ENCODE measurements at regions not wholly inside any gene's neighbourhood (a gene's known extent, or its start where the extent isn't known, plus 50 kb on each side); places are given as distances from the start of the nearest gene placed in this dataset.
"Not testable (repeated sequence)": the region's sequence is repeated elsewhere in the genome, so short reads cannot be mapped to it uniquely, and the experiment has no call there.

- H3K36me3 Mint-ChIP-seq (ENCODE audit: insufficient read depth, unreplicated experiment); POLR2A ChIA-PET; H3K9me3 Mint-ChIP-seq (ENCODE audit: unreplicated experiment); BruUV-seq (replicated peaks); H3K4me3 Mint-ChIP-seq (ENCODE audit: unreplicated experiment); H3K27ac Mint-ChIP-seq (ENCODE audit: low read depth, unreplicated experiment); DNase-seq (ENCODE audit: unreplicated experiment); H3K27me3 Mint-ChIP-seq (ENCODE audit: insufficient read depth, unreplicated experiment); H3K4me1 Mint-ChIP-seq (ENCODE audit: insufficient read depth, unreplicated experiment): not testable (repeated sequence)
- TF ChIP-seq, protein P1, sequence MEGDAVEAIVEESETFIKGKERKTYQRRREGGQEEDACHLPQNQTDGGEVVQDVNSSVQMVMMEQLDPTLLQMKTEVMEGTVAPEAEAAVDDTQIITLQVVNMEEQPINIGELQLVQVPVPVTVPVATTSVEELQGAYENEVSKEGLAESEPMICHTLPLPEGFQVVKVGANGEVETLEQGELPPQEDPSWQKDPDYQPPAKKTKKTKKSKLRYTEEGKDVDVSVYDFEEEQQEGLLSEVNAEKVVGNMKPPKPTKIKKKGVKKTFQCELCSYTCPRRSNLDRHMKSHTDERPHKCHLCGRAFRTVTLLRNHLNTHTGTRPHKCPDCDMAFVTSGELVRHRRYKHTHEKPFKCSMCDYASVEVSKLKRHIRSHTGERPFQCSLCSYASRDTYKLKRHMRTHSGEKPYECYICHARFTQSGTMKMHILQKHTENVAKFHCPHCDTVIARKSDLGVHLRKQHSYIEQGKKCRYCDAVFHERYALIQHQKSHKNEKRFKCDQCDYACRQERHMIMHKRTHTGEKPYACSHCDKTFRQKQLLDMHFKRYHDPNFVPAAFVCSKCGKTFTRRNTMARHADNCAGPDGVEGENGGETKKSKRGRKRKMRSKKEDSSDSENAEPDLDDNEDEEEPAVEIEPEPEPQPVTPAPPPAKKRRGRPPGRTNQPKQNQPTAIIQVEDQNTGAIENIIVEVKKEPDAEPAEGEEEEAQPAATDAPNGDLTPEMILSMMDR (IDR thresholded peaks at IDR 0.05; ENCODE audit: unreplicated experiment), result peak; percentile 8
- intact Hi-C loops (cut with micrococcal nuclease), result loop anchor here (5.0 to 10.0 kb wide), 2 partner anchors 303 to 554 kb away; no protein-coding TSS in a partner anchor
- CTCF ChIA-PET, result interaction anchor here (0.6 to 1.3 kb wide), 5 partner anchors 552 to 1154 kb away, joined by 3 to 5 read pairs (median 4); no protein-coding TSS in a partner anchor
Observed at GRCh38 chr1:243021365-243021764, 233.7 kb downstream of the CEP170 start.

DNA sequence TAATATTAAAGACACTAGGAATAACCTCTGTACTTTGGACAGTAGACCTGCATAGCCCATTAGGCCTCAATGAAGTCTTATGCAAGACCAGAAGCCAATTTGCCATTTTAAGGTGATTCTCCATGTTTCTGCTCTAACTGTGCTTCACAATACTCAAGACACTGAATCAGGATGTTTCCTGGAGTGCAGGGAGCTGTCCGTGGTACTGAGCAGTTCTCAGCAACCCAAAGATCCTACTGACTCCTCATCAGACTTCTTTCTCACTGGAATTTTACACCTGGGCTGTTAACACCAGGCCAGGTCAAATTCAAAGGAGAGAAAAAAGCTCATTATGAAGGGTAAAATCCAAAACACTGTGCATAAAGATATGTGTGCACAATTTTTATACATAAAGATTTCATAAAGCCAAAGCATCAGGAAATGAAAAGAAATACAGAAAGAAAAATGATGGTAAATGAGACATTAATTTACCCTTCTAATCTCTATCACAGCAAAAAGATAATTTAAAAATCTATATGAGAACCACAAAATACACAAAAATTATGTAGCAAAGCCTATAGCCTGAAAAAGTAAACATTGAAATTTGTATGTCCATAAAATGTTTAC lies 235.9 kb downstream of the CEP170 start:
- H3K4me3 Mint-ChIP-seq (ENCODE audit: unreplicated experiment); H3K9me3 Mint-ChIP-seq (ENCODE audit: unreplicated experiment); H3K27me3 Mint-ChIP-seq (ENCODE audit: insufficient read depth, unreplicated experiment); CTCF ChIA-PET; H3K27ac Mint-ChIP-seq (ENCODE audit: low read depth, unreplicated experiment); DNase-seq (ENCODE audit: unreplicated experiment); H3K36me3 Mint-ChIP-seq (ENCODE audit: insufficient read depth, unreplicated experiment); intact Hi-C loops (cut with micrococcal nuclease); H3K4me1 Mint-ChIP-seq (ENCODE audit: insufficient read depth, unreplicated experiment); POLR2A ChIA-PET; BruUV-seq (replicated peaks): not testable (repeated sequence)

GRCh38 chr1:243010719-243011118 lies 244.4 kb downstream of the CEP170 start:
- POLR2A ChIA-PET; H3K4me1 Mint-ChIP-seq (ENCODE audit: insufficient read depth, unreplicated experiment); H3K36me3 Mint-ChIP-seq (ENCODE audit: insufficient read depth, unreplicated experiment); intact Hi-C loops (cut with micrococcal nuclease); H3K4me3 Mint-ChIP-seq (ENCODE audit: unreplicated experiment); H3K9me3 Mint-ChIP-seq (ENCODE audit: unreplicated experiment); H3K27ac Mint-ChIP-seq (ENCODE audit: low read depth, unreplicated experiment); DNase-seq (ENCODE audit: unreplicated experiment); BruUV-seq (replicated peaks): not testable (repeated sequence)
- TF ChIP-seq, protein P1 (IDR thresholded peaks at IDR 0.05; ENCODE audit: unreplicated experiment), result peak; percentile 50
- H3K27me3 Mint-ChIP-seq (ENCODE audit: insufficient read depth, unreplicated experiment), result peaks cover 13% of the 10 kb centered on the region
- CTCF ChIA-PET, result interaction anchor here (0.9 to 2.6 kb wide), 4 partner anchors 542 to 555 kb away, joined by 3 to 12 read pairs (median 6); no protein-coding TSS in a partner anchor

- intact Hi-C loops (cut with micrococcal nuclease), result loop anchor here (10.0 kb wide), 1 partner anchor 176 kb away; no protein-coding TSS in a partner anchor
- H3K9me3 Mint-ChIP-seq (ENCODE audit: unreplicated experiment); CTCF ChIA-PET; H3K27ac Mint-ChIP-seq (ENCODE audit: low read depth, unreplicated experiment); H3K36me3 Mint-ChIP-seq (ENCODE audit: insufficient read depth, unreplicated experiment); H3K4me3 Mint-ChIP-seq (ENCODE audit: unreplicated experiment); BruUV-seq (replicated peaks); DNase-seq (ENCODE audit: unreplicated experiment); POLR2A ChIA-PET; H3K4me1 Mint-ChIP-seq (ENCODE audit: insufficient read depth, unreplicated experiment); H3K27me3 Mint-ChIP-seq (ENCODE audit: insufficient read depth, unreplicated experiment): not testable (repeated sequence)
Observed at GRCh38 chr1:243001003-243001402, 254.1 kb downstream of the CEP170 start.

DNA sequence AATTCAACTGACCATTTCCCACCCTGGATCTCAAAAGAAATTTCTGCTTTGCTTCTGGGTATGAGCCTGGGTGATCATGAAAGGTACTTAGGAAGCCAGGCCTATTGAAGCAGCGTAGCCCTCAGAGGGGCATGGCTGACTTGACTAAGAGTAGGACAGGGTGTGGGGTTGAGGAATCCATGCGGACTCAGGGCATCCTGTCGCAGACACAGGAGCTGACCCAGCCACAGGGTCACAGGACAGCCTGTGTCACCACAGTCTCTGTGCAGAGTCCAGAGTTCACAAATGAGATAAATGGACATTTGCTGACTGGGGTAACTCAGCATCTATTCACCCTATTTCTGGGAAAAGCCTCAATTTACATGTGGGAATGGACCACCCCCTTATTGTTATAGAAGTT lies 262.3 kb downstream of the CEP170 start:
- H3K4me1 Mint-ChIP-seq (ENCODE audit: insufficient read depth, unreplicated experiment); BruUV-seq (replicated peaks); H3K9me3 Mint-ChIP-seq (ENCODE audit: unreplicated experiment); H3K4me3 Mint-ChIP-seq (ENCODE audit: unreplicated experiment); H3K27ac Mint-ChIP-seq (ENCODE audit: low read depth, unreplicated experiment); intact Hi-C loops (cut with micrococcal nuclease); DNase-seq (ENCODE audit: unreplicated experiment); CTCF ChIA-PET; H3K36me3 Mint-ChIP-seq (ENCODE audit: insufficient read depth, unreplicated experiment); H3K27me3 Mint-ChIP-seq (ENCODE audit: insufficient read depth, unreplicated experiment); POLR2A ChIA-PET: not testable (repeated sequence)

DNA sequence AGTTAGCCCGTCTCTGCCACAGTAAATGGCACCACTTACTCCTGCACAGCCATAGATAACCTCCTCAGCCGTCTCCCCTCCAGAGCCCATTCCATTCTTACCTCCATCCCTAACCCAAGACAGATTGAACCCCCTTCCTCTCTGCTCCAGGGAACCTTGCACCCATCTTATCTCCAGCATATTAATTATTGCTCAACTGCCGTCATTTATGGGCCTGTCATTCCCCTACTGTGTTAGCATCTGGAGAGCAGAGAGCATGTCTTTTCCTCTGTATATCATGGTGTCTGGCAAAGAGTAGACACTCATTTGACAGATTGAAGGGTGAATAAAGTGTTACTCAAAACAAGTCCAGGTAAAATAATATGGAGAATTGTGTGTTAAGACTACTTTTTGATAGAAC lies 270.0 kb downstream of the CEP170 start:
- H3K27me3 Mint-ChIP-seq (ENCODE audit: insufficient read depth, unreplicated experiment); H3K4me1 Mint-ChIP-seq (ENCODE audit: insufficient read depth, unreplicated experiment); H3K9me3 Mint-ChIP-seq (ENCODE audit: unreplicated experiment); DNase-seq (ENCODE audit: unreplicated experiment); H3K4me3 Mint-ChIP-seq (ENCODE audit: unreplicated experiment); intact Hi-C loops (cut with micrococcal nuclease); CTCF ChIA-PET; H3K36me3 Mint-ChIP-seq (ENCODE audit: insufficient read depth, unreplicated experiment); BruUV-seq (replicated peaks); H3K27ac Mint-ChIP-seq (ENCODE audit: low read depth, unreplicated experiment): not testable (repeated sequence)
- POLR2A ChIA-PET, result interaction anchor here (0.6 kb wide), 2 partner anchors 275 to 728 kb away, joined by 3 to 4 read pairs; no protein-coding TSS in a partner anchor

GRCh38 chr1:242973341-242973740 lies 281.7 kb downstream of the CEP170 start:
- H3K27ac Mint-ChIP-seq (ENCODE audit: low read depth, unreplicated experiment); H3K36me3 Mint-ChIP-seq (ENCODE audit: insufficient read depth, unreplicated experiment); POLR2A ChIA-PET; H3K4me1 Mint-ChIP-seq (ENCODE audit: insufficient read depth, unreplicated experiment); H3K4me3 Mint-ChIP-seq (ENCODE audit: unreplicated experiment); H3K9me3 Mint-ChIP-seq (ENCODE audit: unreplicated experiment); BruUV-seq (replicated peaks); DNase-seq (ENCODE audit: unreplicated experiment); intact Hi-C loops (cut with micrococcal nuclease); H3K27me3 Mint-ChIP-seq (ENCODE audit: insufficient read depth, unreplicated experiment): not testable (repeated sequence)
- CTCF ChIA-PET, result interaction anchor here (0.6 kb wide), 1 partner anchor 1380 kb away, joined by 3 read pairs; no protein-coding TSS in a partner anchor

Data from MCF 10A (cell line).